Keratinocyte (primary cell): ENCODE measurements at regions not wholly inside any gene's neighbourhood (a gene's known extent, or its start where the extent isn't known, plus 50 kb on each side); places are given as distances from the start of the nearest gene placed in this dataset.

Experiments used
- DNase-seq: peaks from one replicate; pipeline ENCODE4 v3.0.0-alpha.2; 2011; ENCODE audit warnings: low read depth, missing footprints, low spot score
- FAIRE-seq: peaks from 2 replicates; lab custom pipeline; 2011; peaks lifted over from hg19 to GRCh38; lab: Jason Lieb, UNC
- H2AFZ ChIP-seq: 2 replicates; pipeline ENCODE4 v1.6.0; 2012; ENCODE audit warnings: low read length, control low read depth, inconsistent platforms; ENCODE audit not compliant: control insufficient read depth
- H3K27ac ChIP-seq: 2 replicates; pipeline ENCODE4 v1.5.1; 2011; ENCODE audit warnings: low read length; ENCODE audit not compliant: control insufficient read depth, insufficient read depth
- H3K27me3 ChIP-seq: 3 replicates; pipeline ENCODE4 v1.6.0; 2011; ENCODE audit warnings: low read length; ENCODE audit not compliant: control insufficient read depth, insufficient read depth; ENCODE audit errors: extremely low read depth
- H3K36me3 ChIP-seq, 2 experiments: 2 replicates in 1 of 2; 3 replicates in 1 of 2; pipeline ENCODE4 v1.5.1; 2011; ENCODE audit warnings: low read length in 2 of 2, mild to moderate bottlenecking in 1 of 2; ENCODE audit not compliant: control insufficient read depth in 2 of 2, insufficient read depth in 2 of 2; ENCODE audit errors: extremely low read depth in 1 of 2
- H3K4me1 ChIP-seq: 3 replicates; pipeline ENCODE4 v1.5.1; 2011; ENCODE audit warnings: low read length; ENCODE audit not compliant: control insufficient read depth, insufficient read depth; ENCODE audit errors: extremely low read depth
- H3K4me2 ChIP-seq: 3 replicates; pipeline ENCODE4 v1.6.0; 2011; ENCODE audit warnings: low read depth, low read length; ENCODE audit not compliant: control insufficient read depth, insufficient read depth; ENCODE audit errors: extremely low read depth
- H3K4me3 ChIP-seq, 3 experiments: fragments of 200-600 bp in 1 of 3; sonication (generic) in 1 of 3; 2 replicates in 2 of 3; 3 replicates in 1 of 3; pipeline ENCODE4 v1.5.1; 2011 to 2016; ENCODE audit warnings: low read length in 3 of 3, mild to moderate bottlenecking in 3 of 3, control low read depth in 2 of 3, inconsistent platforms in 1 of 3, low read depth in 1 of 3, mixed read lengths in 1 of 3, mixed run types in 1 of 3, moderate library complexity in 1 of 3; ENCODE audit not compliant: control insufficient read depth in 2 of 3, insufficient read depth in 2 of 3; ENCODE audit errors: extremely low read depth in 1 of 3
- H3K79me2 ChIP-seq: 2 replicates; pipeline ENCODE4 v1.6.0; 2012; ENCODE audit warnings: low read length; ENCODE audit not compliant: control insufficient read depth, insufficient read depth
- H3K9ac ChIP-seq: 3 replicates; pipeline ENCODE4 v1.6.0; 2011; ENCODE audit warnings: low read length; ENCODE audit not compliant: control insufficient read depth, insufficient read depth; ENCODE audit errors: extremely low read depth
- H3K9me1 ChIP-seq: 3 replicates; pipeline ENCODE4 v1.6.0; 2011; ENCODE audit warnings: low read length; ENCODE audit not compliant: control insufficient read depth, insufficient read depth; ENCODE audit errors: extremely low read depth
- H3K9me3 ChIP-seq: 2 replicates; pipeline ENCODE4 v1.5.1; 2012; ENCODE audit warnings: low read depth, low read length; ENCODE audit not compliant: control insufficient read depth
- H4K20me1 ChIP-seq: 3 replicates; pipeline ENCODE4 v1.6.0; 2011; ENCODE audit warnings: low read length; ENCODE audit not compliant: control insufficient read depth, insufficient read depth; ENCODE audit errors: extremely low read depth
- CTCF ChIP-seq, 3 experiments: IDR thresholded peaks in 1 of 3; conservative IDR thresholded peaks in 1 of 3; optimal IDR thresholded peaks in 1 of 3; 2 replicates in 2 of 3; 3 replicates in 1 of 3; pipeline versions ENCODE3 to v1.5.1; 2011; ENCODE audit warnings: low read length in 3 of 3, mild to moderate bottlenecking in 3 of 3, moderate library complexity in 2 of 3, control low read depth in 1 of 3, inconsistent platforms in 1 of 3; ENCODE audit not compliant: insufficient read depth in 2 of 3; ENCODE audit errors: extremely low read depth in 1 of 3
- EZH2 ChIP-seq: IDR thresholded peaks from one replicate; pipeline ENCODE4 v1.6.1; 2012; ENCODE audit warnings: inconsistent platforms, mild to moderate bottlenecking, low read length, moderate library complexity
- dilution Hi-C: fragments of 300-500 bp; cut with MboI; formaldehyde crosslinking; loops from one replicate; pipeline ENCODE4 v1.7.0; 2020; ENCODE audit warnings: low sequenced_read_pairs; ENCODE audit not compliant: extremely low pct_ligation_motif_present

- dilution Hi-C loops = no loop called here
Measured at GRCh38 chr6:23563323-23563722, 562.7 kb upstream of the NRSN1 start.

DNA sequence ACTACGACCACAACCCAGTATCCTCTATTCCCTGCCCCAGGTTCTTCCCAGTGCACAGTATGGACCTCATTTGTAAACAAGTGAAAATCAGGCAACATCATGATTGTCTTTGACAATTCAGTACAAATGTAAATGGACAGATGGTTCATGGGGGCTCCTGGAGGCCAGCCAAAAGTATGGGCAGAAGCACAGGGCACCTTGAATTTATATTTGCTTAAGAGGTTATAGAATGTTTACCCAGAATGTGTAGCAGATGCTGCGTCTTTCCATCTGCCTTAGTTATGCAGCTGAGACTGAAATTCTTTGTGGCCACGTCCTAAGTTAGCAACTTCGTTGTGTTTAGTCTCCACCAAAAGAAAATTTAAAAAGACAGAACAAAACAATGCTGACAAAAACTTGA is 559.6 kb upstream of the NRSN1 start:
- dilution Hi-C loops = no loop called here
- TF ChIP-seq CTCF (optimal IDR thresholded peaks at IDR 0.05 in 1 of 3, IDR thresholded peaks at IDR 0.05 in 1 of 3, conservative IDR thresholded peaks at IDR 0.05 in 1 of 3; ENCODE audit: extremely low read depth in 1 of 3, insufficient read depth in 2 of 3, low read length in 3 of 3) = no peak
- TF ChIP-seq EZH2 = no peak
- Histone ChIP-seq H3K9ac (no peak overlapping the region), H3K4me1 (no peaks in the 10 kb centered on the region), H3K9me1 (no peaks in the 10 kb centered on the region), H2AFZ (no peak overlapping the region), H3K4me2 (no peak overlapping the region), H3K36me3 (no peaks in the 10 kb centered on the region), H3K27ac (no peak overlapping the region), H4K20me1 (no peaks in the 10 kb centered on the region), H3K9me3 (no peaks in the 10 kb centered on the region), H3K79me2 (no peaks in the 10 kb centered on the region), H3K27me3 (no peaks in the 10 kb centered on the region), H3K4me3 (no peak overlapping the region)
- FAIRE-seq (no peak), DNase-seq (no peak)

More at GRCh38 chr6:23563323-23563722, 562.7 kb upstream of the NRSN1 start:
- no peaks in the 10 kb centered on the region for H3K9me1 ChIP-seq
- H2AFZ ChIP-seq = no peak overlapping the region
- H3K27ac ChIP-seq = no peak overlapping the region
- FAIRE-seq = no peak
- no peaks in the 10 kb centered on the region for H3K4me1 ChIP-seq
- no peaks in the 10 kb centered on the region for H4K20me1 ChIP-seq
- H3K79me2 ChIP-seq = no peaks in the 10 kb centered on the region
- no peaks in the 10 kb centered on the region for H3K36me3 ChIP-seq
- H3K4me2 ChIP-seq = no peak overlapping the region
- H3K4me3 ChIP-seq = no peak overlapping the region
- no peak for DNase-seq
- no peaks in the 10 kb centered on the region for H3K9me3 ChIP-seq
- TF ChIP-seq EZH2 (no peak), CTCF (optimal IDR thresholded peaks at IDR 0.05 in 1 of 3, IDR thresholded peaks at IDR 0.05 in 1 of 3, conservative IDR thresholded peaks at IDR 0.05 in 1 of 3; ENCODE audit: extremely low read depth in 1 of 3, insufficient read depth in 2 of 3, low read length in 3 of 3) (no peak)
- H3K9ac ChIP-seq = no peak overlapping the region
- H3K27me3 ChIP-seq = no peaks in the 10 kb centered on the region
